Skin epidermis (tissue), 12 donors: ENCODE measurements at regions not wholly inside any gene's neighbourhood (a gene's known extent, or its start where the extent isn't known, plus 50 kb on each side); places are given as distances from the start of the nearest gene placed in this dataset.

Source experiments
- H3K27ac ChIP-seq, 21 experiments: fragments of 200-600 bp; sonication (generic) in 11 of 21; one replicate each; pipeline ENCODE4 v1.5.0; 2020; ENCODE audit warnings: mild to moderate bottlenecking in 3 of 21, inconsistent platforms in 2 of 21, moderate library complexity in 2 of 21
- H3K4me3 ChIP-seq, 7 experiments: fragments of 200-600 bp; sonication (generic) in 2 of 7; one replicate each; pipeline ENCODE4 v1.5.0; 2020; ENCODE audit warnings: inconsistent platforms in 2 of 7, mild to moderate bottlenecking in 2 of 7, moderate library complexity in 1 of 7

GRCh38 chr1:164310166-164310565 is 248.8 kb upstream of the PBX1 start:
- no peak overlapping the region for H3K27ac ChIP-seq
- H3K4me3 ChIP-seq, result no peak overlapping the region

- H3K4me3 ChIP-seq, result no peak overlapping the region
- H3K27ac ChIP-seq, result no peak overlapping the region
These were observed 247.6 kb upstream of the PBX1 start for GRCh38 chr1:164311377-164311776.

- Histone ChIP-seq H3K27ac (no peak overlapping the region), H3K4me3 (peak overlapping the region; percentile 15 to 51 (median 24))
These were observed 237.9 kb upstream of the PBX1 start for GRCh38 chr1:164320790-164321731.

GRCh38 chr1:164325786-164326185 is 233.2 kb upstream of the PBX1 start:
- no peak overlapping the region for H3K27ac ChIP-seq
- no peak overlapping the region for H3K4me3 ChIP-seq

GRCh38 chr1:164333387-164333786 is 225.6 kb upstream of the PBX1 start:
- Histone ChIP-seq H3K27ac (no peak overlapping the region), H3K4me3 (no peak overlapping the region)

- no peak overlapping the region for H3K27ac ChIP-seq
These were observed 221.6 kb upstream of the PBX1 start for GRCh38 chr1:164337394-164337793.

GRCh38 chr1:164337885-164338284 is 221.1 kb upstream of the PBX1 start:
- Histone ChIP-seq H3K4me3 (no peak overlapping the region), H3K27ac (no peak overlapping the region)

More at GRCh38 chr1:164337394-164337793, 221.6 kb upstream of the PBX1 start:
- H3K4me3 ChIP-seq, result no peak overlapping the region

GRCh38 chr1:164343189-164343588 is 215.8 kb upstream of the PBX1 start:
- no peak overlapping the region for H3K4me3 ChIP-seq
- no peak overlapping the region for H3K27ac ChIP-seq

- H3K4me3 ChIP-seq, result no peak overlapping the region
- H3K27ac ChIP-seq, result no peak overlapping the region
These were observed 211.0 kb upstream of the PBX1 start for GRCh38 chr1:164347980-164348379.

- H3K4me3 ChIP-seq, result no peak overlapping the region
- H3K27ac ChIP-seq, result no peak overlapping the region
These were observed 202.5 kb upstream of the PBX1 start for GRCh38 chr1:164356511-164356910.

- Histone ChIP-seq H3K27ac (no peak overlapping the region), H3K4me3 (no peak overlapping the region)
These were observed 198.7 kb upstream of the PBX1 start for GRCh38 chr1:164360265-164360664.

- no peak overlapping the region for H3K27ac ChIP-seq
- H3K4me3 ChIP-seq, result no peak overlapping the region
These were observed 197.1 kb upstream of the PBX1 start for GRCh38 chr1:164361927-164362326.

- H3K27ac ChIP-seq, result no peak overlapping the region
- no peak overlapping the region for H3K4me3 ChIP-seq
These were observed 195.0 kb upstream of the PBX1 start for GRCh38 chr1:164363980-164364379.

- Histone ChIP-seq H3K4me3 (no peak overlapping the region), H3K27ac (no peak overlapping the region)
These were observed 193.0 kb upstream of the PBX1 start for GRCh38 chr1:164366014-164366413.

GRCh38 chr1:164369698-164370365 is 189.2 kb upstream of the PBX1 start:
- H3K4me3 ChIP-seq, result no peak overlapping the region
- no peak overlapping the region for H3K27ac ChIP-seq

GRCh38 chr1:164380893-164381292 is 178.1 kb upstream of the PBX1 start:
- H3K27ac ChIP-seq, result no peak overlapping the region
- H3K4me3 ChIP-seq, result no peak overlapping the region

GRCh38 chr1:164382384-164382783 is 176.6 kb upstream of the PBX1 start:
- H3K27ac ChIP-seq, result no peak overlapping the region

GRCh38 chr1:164384262-164384661 is 174.7 kb upstream of the PBX1 start:
- H3K4me3 ChIP-seq, result no peak overlapping the region

More at GRCh38 chr1:164382384-164382783, 176.6 kb upstream of the PBX1 start:
- no peak overlapping the region for H3K4me3 ChIP-seq

GRCh38 chr1:164417016-164417704 is 141.8 kb upstream of the PBX1 start:
- H3K4me3 ChIP-seq, result no peak overlapping the region
- H3K27ac ChIP-seq, result no peak overlapping the region

More at GRCh38 chr1:164384262-164384661, 174.7 kb upstream of the PBX1 start:
- H3K27ac ChIP-seq, result no peak overlapping the region

- Histone ChIP-seq H3K27ac (no peak overlapping the region), H3K4me3 (no peak overlapping the region)
These were observed 135.8 kb upstream of the PBX1 start for GRCh38 chr1:164423136-164423535.
